IMR-90 (cell line): ENCODE measurements at regions not wholly inside any gene's neighbourhood (a gene's known extent, or its start where the extent isn't known, plus 50 kb on each side); places are given as distances from the start of the nearest gene placed in this dataset.

Experiments used
- ATAC-seq: fragments of 200-7000 bp; cut with Tn5 transposase; 2 replicates; pipeline ENCODE4 v1.9.1; 2020; ENCODE audit warnings: low read depth, mild to moderate bottlenecking, moderate library complexity
- BruUV-seq: library from RNA; stranded (reverse); fragments of 400-500 nt; replicated peaks from 2 replicates; lab custom pipeline; 2021; lab: Mats Ljungman, UMichigan
- CTCF ChIA-PET: fragments of 300-600 bp; formaldehyde crosslinking; extraction: SDS; loops from one replicate; lab custom pipeline; 2021; ENCODE audit warnings: antibody characterized with exemption; lab: Yijun Ruan, JAX
- POLR2A ChIA-PET: fragments of 300-600 bp; sonication (Branson Sonifier 250); formaldehyde crosslinking; loops from one replicate; lab custom pipeline; 2022; ENCODE audit warnings: antibody characterized with exemption; ENCODE audit not compliant: unreplicated experiment; lab: Charles Lee
- DNase-seq: peaks from one replicate; pipeline ENCODE4 v3.0.0; 2013
- H2AFZ ChIP-seq: replicated peaks from 2 replicates; pipeline ENCODE3; 2013; ENCODE audit warnings: low read length, mild to moderate bottlenecking; ENCODE audit not compliant: poor library complexity
- H2AK5ac ChIP-seq: 2 replicates; pipeline ENCODE4 v1.6.1; 2013; ENCODE audit warnings: low read depth, low read length, inconsistent platforms
- H2AK9ac ChIP-seq: replicated peaks from 2 replicates; pipeline ENCODE3; 2013; ENCODE audit warnings: mild to moderate bottlenecking, low read depth, low read length, moderate library complexity; ENCODE audit not compliant: poor library complexity
- H2BK120ac ChIP-seq: 2 replicates; pipeline ENCODE4 v1.6.1; 2013; ENCODE audit warnings: low read depth, low read length, inconsistent platforms
- H2BK15ac ChIP-seq: 3 replicates; pipeline ENCODE4 v1.6.1; 2013; ENCODE audit warnings: low read depth, low read length, inconsistent platforms
- H2BK20ac ChIP-seq: 2 replicates; pipeline ENCODE4 v1.6.1; 2013; ENCODE audit warnings: low read depth, mild to moderate bottlenecking, inconsistent platforms, low read length, moderate library complexity
- H2BK5ac ChIP-seq: 2 replicates; pipeline ENCODE4 v1.6.1; 2013; ENCODE audit warnings: mild to moderate bottlenecking, low read depth, low read length, inconsistent platforms; ENCODE audit not compliant: poor library complexity, severe bottlenecking
- H3K14ac ChIP-seq: replicated peaks from 2 replicates; pipeline ENCODE4 v1.6.1; 2013; ENCODE audit warnings: low read depth, low read length, inconsistent platforms
- H3K18ac ChIP-seq: 2 replicates; pipeline ENCODE4 v1.6.1; 2013; ENCODE audit warnings: low read depth, low read length, control low read depth
- H3K23ac ChIP-seq: 2 replicates; pipeline ENCODE4 v1.6.1; 2013; ENCODE audit warnings: low read depth, low read length, inconsistent platforms
- H3K27ac ChIP-seq: 2 replicates; pipeline ENCODE4 v1.5.1; 2013; ENCODE audit warnings: mild to moderate bottlenecking, control low read depth, low read length; ENCODE audit not compliant: insufficient read depth
- H3K27me3 ChIP-seq: 2 replicates; pipeline ENCODE4 v1.6.1; 2013; ENCODE audit warnings: low read length; ENCODE audit not compliant: control insufficient read depth, insufficient read depth
- H3K36me3 ChIP-seq: 2 replicates; pipeline ENCODE4 v1.6.1; 2013; ENCODE audit warnings: low read length, mixed read lengths; ENCODE audit not compliant: control insufficient read depth, insufficient read depth
- H3K4ac ChIP-seq: 2 replicates; pipeline ENCODE4 v1.6.1; 2013; ENCODE audit warnings: low read depth, low read length, inconsistent platforms
- H3K4me1 ChIP-seq: 2 replicates; pipeline ENCODE4 v1.6.1; 2013; ENCODE audit warnings: low read length, mixed read lengths; ENCODE audit not compliant: control insufficient read depth, insufficient read depth
- H3K4me2 ChIP-seq: 2 replicates; pipeline ENCODE4 v1.6.1; 2013; ENCODE audit warnings: low read depth, mild to moderate bottlenecking, control low read depth, low read length, moderate library complexity
- H3K4me3 ChIP-seq: 2 replicates; pipeline ENCODE4 v1.5.1; 2013; ENCODE audit warnings: low read depth, mild to moderate bottlenecking, control low read depth, low read length, moderate library complexity; ENCODE audit not compliant: insufficient read depth
- H3K56ac ChIP-seq: 2 replicates; pipeline ENCODE4 v1.6.1; 2013; ENCODE audit warnings: low read length, inconsistent platforms; ENCODE audit not compliant: insufficient read depth; ENCODE audit errors: extremely low read depth
- H3K79me1 ChIP-seq, 2 experiments: 2 replicates each; pipeline ENCODE4 v1.6.1; 2013; ENCODE audit warnings: low read length in 2 of 2, inconsistent platforms in 1 of 2, low read depth in 1 of 2
- H3K9ac ChIP-seq: 2 replicates; pipeline ENCODE4 v1.6.1; 2013; ENCODE audit warnings: low read depth, low read length, control low read depth
- H3K9me1 ChIP-seq: 2 replicates; pipeline ENCODE4 v1.6.1; 2013; ENCODE audit warnings: low read length, inconsistent platforms; ENCODE audit not compliant: insufficient read depth
- H3K9me3 ChIP-seq: 2 replicates; pipeline ENCODE4 v1.6.1; 2013; ENCODE audit warnings: low read length; ENCODE audit not compliant: control insufficient read depth, insufficient read depth
- H4K20me1 ChIP-seq: 2 replicates; pipeline ENCODE4 v1.6.1; 2013; ENCODE audit warnings: low read length, inconsistent platforms; ENCODE audit not compliant: insufficient read depth
- H4K5ac ChIP-seq: 2 replicates; pipeline ENCODE4 v1.6.1; 2013; ENCODE audit warnings: mild to moderate bottlenecking, low read depth, low read length, control low read depth
- H4K8ac ChIP-seq, 2 experiments: 2 replicates each; pipeline ENCODE4 v1.6.1; 2013; ENCODE audit warnings: low read depth in 2 of 2, low read length in 2 of 2, control low read depth in 1 of 2, inconsistent platforms in 1 of 2
- H4K91ac ChIP-seq: 2 replicates; pipeline ENCODE4 v1.6.1; 2013; ENCODE audit warnings: low read depth, low read length, inconsistent platforms; ENCODE audit not compliant: insufficient read depth
- CTCF ChIP-seq: conservative IDR thresholded peaks from 2 replicates; pipeline ENCODE4 v1.5.1; 2012; ENCODE audit warnings: mild to moderate bottlenecking, low read depth, low read length, improper control_type of control experiment
- MXI1 ChIP-seq: IDR thresholded peaks from 2 replicates; pipeline ENCODE4 v1.6.1; 2012; ENCODE audit warnings: low read depth, mild to moderate bottlenecking, low read length, moderate library complexity, borderline replicate concordance
- RFX5 ChIP-seq: IDR thresholded peaks from 2 replicates; pipeline ENCODE4 v1.8.0; 2012; ENCODE audit warnings: low read depth, mild to moderate bottlenecking, low read length, moderate library complexity
- dilution Hi-C: fragments of 300-500 bp; cut with HindIII; formaldehyde crosslinking; loops from one replicate; pipeline ENCODE4 v1.14.3; 2018; ENCODE audit warnings: low sequenced_read_pairs; ENCODE audit not compliant: unreplicated experiment
- in situ Hi-C: fragments of 300-500 bp; cut with MboI; formaldehyde crosslinking; loops from 3 replicates; pipeline ENCODE4 v1.14.3; 2019; ENCODE audit warnings: low sequenced_read_pairs, inconsistent platforms, mixed read lengths
- intact Hi-C: fragments of 100-400 bp; cut with micrococcal nuclease; formaldehyde crosslinking; loops from 2 replicates; pipeline ENCODE4 v1.10.0; 2022
- TF ChIP-seq, protein P1 (sequence below): fragments of 150-350 bp; IDR thresholded peaks from 2 replicates; pipeline ENCODE4 v1.6.1; 2017; ENCODE audit warnings: mild to moderate bottlenecking, antibody characterized with exemption, low read length, low read depth

- no peaks in the 10 kb centered on the region for H3K27me3 ChIP-seq
- no peak overlapping the region for H2AK5ac ChIP-seq
- no peaks in the 10 kb centered on the region for H3K36me3 ChIP-seq
- H2BK20ac ChIP-seq = no peak overlapping the region
- H2BK15ac ChIP-seq = no peak overlapping the region
- no peak overlapping the region for H3K27ac ChIP-seq
- POLR2A ChIA-PET = no interaction called here
- no peak overlapping the region for H3K4me2 ChIP-seq
- no peaks in the 10 kb centered on the region for H3K79me1 ChIP-seq
- H3K9me1 ChIP-seq = no peaks in the 10 kb centered on the region
- no peak overlapping the region for H3K18ac ChIP-seq
- H2BK120ac ChIP-seq = no peak overlapping the region
- DNase-seq (no peak), ATAC-seq (no peak)
- H3K4me3 ChIP-seq = no peak overlapping the region
- no peak overlapping the region for H2BK5ac ChIP-seq
- H3K14ac ChIP-seq = no peak overlapping the region
- intact Hi-C loops (no loop called here), dilution Hi-C loops (no loop called here), in situ Hi-C loops (no loop called here)
- H4K20me1 ChIP-seq = no peaks in the 10 kb centered on the region
- H3K4me1 ChIP-seq = no peaks in the 10 kb centered on the region
- no peak overlapping the region for H4K91ac ChIP-seq
- TF ChIP-seq, protein P1, sequence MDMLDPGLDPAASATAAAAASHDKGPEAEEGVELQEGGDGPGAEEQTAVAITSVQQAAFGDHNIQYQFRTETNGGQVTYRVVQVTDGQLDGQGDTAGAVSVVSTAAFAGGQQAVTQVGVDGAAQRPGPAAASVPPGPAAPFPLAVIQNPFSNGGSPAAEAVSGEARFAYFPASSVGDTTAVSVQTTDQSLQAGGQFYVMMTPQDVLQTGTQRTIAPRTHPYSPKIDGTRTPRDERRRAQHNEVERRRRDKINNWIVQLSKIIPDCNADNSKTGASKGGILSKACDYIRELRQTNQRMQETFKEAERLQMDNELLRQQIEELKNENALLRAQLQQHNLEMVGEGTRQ = no peak
- TF ChIP-seq MXI1 (no peak), CTCF (no peak), RFX5 (no peak)
- H3K9ac ChIP-seq = no peak overlapping the region
- 0 out of 2 replicates have a peak, but pooled peaks cover 2% of the 10 kb centered on the region for H3K9me3 ChIP-seq
- no peak overlapping the region for H2AFZ ChIP-seq
- no peak overlapping the region for H2AK9ac ChIP-seq
- no peak overlapping the region for H3K56ac ChIP-seq
- CTCF ChIA-PET = no interaction called here
- H4K8ac ChIP-seq = no peak overlapping the region
- H3K23ac ChIP-seq = no peak overlapping the region
- H3K4ac ChIP-seq = no peak overlapping the region
- no peak overlapping the region for H4K5ac ChIP-seq
- no TSS peak for BruUV-seq
These were observed 773.9 kb downstream of the BCL11A start for GRCh38 chr2:59779571-59779970.
